BLaER1 treated with 17β-estradiol and CSF1 and Interleukin-3, amounts not matched to agents 10 nM and 100 nM (cell line): ENCODE measurements at regions not wholly inside any gene's neighbourhood (a gene's known extent, or its start where the extent isn't known, plus 50 kb on each side); places are given as distances from the start of the nearest gene placed in this dataset.
"Not testable (repeated sequence)": the region's sequence is repeated elsewhere in the genome, so short reads cannot be mapped to it uniquely, and the experiment has no call there.

Source experiments
- H3K27ac ChIP-seq, 11 experiments: shearing (Covaris generic); formaldehyde crosslinking; 2 replicates each; pipeline ENCODE4 v1.8.1; 2022
- H3K27me3 ChIP-seq, 11 experiments: shearing (Covaris generic); formaldehyde crosslinking; 2 replicates each; pipeline ENCODE4 v1.8.1; 2022
- H3K36me3 ChIP-seq, 11 experiments: shearing (Covaris generic); formaldehyde crosslinking; 2 replicates each; pipeline ENCODE4 v1.8.1; 2022
- H3K4me1 ChIP-seq, 10 experiments: shearing (Covaris generic); formaldehyde crosslinking; 2 replicates each; pipeline ENCODE4 v1.8.1; 2022
- H3K4me2 ChIP-seq, 11 experiments: shearing (Covaris generic); formaldehyde crosslinking; 2 replicates each; pipeline ENCODE4 v1.8.1; 2022
- H3K4me3 ChIP-seq, 10 experiments: shearing (Covaris generic); formaldehyde crosslinking; 2 replicates each; pipeline ENCODE4 v1.8.1; 2022
- H3K9ac ChIP-seq, 11 experiments: shearing (Covaris generic); formaldehyde crosslinking; 2 replicates each; pipeline ENCODE4 v1.8.1; 2022
- H3K9me3 ChIP-seq, 11 experiments: shearing (Covaris generic); formaldehyde crosslinking; replicated peaks in 1 of 11; 2 replicates each; pipeline ENCODE4 v1.8.1; 2022
- H4K20me1 ChIP-seq, 11 experiments: shearing (Covaris generic); formaldehyde crosslinking; 2 replicates each; pipeline ENCODE4 v1.8.1; 2022
- Cebpa-rat ChIP-seq, 11 experiments: shearing (Covaris generic); IDR thresholded peaks; 2 replicates each; pipeline ENCODE4 v1.8.1; 2022

DNA sequence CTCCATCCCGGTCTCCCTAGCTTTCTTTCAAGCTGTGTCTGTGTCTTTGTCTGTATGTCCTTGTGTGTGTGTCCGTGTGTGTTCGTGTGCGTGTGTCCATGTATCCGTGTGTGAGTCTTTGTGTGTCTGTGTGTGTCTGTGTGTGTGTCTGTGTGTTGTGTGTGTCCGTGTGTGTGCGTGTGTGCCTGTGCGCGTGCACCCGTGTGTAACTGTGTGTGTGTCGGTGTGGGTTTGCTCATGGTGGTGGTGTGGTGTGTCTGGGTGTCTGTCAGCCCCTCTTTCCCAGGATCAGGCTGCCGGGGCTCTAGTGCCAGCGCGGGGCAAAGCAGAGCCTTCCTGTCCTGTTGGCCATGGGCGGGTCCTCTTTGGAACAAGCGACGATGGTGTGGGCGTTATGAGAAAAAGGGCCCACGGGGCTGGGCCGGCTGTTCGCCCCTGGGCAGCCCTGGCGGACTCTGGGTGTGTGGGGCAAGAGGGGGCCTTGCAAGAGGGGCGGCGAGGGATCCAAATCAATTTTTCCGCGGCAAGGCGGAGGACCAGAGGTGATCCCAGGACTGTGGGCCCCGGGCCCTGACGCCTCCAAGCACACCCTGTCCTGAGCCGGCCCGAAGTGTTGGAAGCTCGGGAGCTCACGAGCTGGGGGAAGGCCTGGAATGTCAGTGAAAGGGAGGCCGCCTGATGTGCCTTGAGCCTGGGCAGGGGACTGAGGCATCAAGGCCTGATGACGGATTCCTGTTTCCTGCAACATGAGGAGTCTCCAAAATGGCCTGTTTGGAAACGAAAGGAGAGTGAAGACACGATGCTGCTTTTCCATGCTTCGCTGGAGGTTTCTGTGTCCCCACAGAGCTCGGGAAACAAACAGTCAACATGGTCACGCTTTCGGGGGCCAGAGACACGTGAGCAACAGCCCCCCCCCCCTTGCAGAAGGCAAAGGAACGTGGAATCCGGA lies 3929.2 kb upstream of the OR11H1 start:
- Histone ChIP-seq H3K4me3 (no peak overlapping the region), H3K9me3 (peaks cover 37 to 55% (median 49%) of the 10 kb centered on the region in 11 experiments), H3K4me2 (no peak overlapping the region), H3K27ac (no peak overlapping the region), H3K4me1 (no peaks in the 10 kb centered on the region), H4K20me1 (no peaks in the 10 kb centered on the region), H3K36me3 (no peaks in the 10 kb centered on the region; a peak in 1 of 22 replicates), H3K9ac (no peak overlapping the region), H3K27me3 (no peaks in the 10 kb centered on the region)
- TF ChIP-seq Cebpa-rat (IDR thresholded peaks at IDR 0.05), result no peak

DNA sequence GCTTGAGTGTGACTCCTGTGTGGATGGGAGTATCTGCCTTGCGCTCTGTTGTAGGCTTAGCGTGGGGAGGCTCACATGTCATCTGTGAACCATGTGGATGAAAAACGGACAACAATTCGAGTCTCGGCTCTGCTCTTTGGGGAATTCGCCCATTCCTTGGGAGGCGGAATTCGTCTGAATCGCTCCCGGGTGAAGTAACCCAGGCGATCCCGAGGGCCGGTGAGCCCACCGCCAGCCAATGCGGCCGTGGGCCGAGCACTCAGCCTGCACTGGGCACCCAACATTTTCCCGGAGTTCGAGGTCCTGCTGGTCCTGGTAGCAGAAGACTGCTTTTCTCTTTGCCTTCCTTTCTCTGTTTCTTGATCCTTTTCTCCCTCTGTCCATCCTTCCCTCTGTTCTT lies 3928.5 kb upstream of the OR11H1 start:
- H3K4me2 ChIP-seq, H3K4me1 ChIP-seq, H3K27me3 ChIP-seq, H4K20me1 ChIP-seq, H3K27ac ChIP-seq, H3K36me3 ChIP-seq, H3K4me3 ChIP-seq, H3K9ac ChIP-seq: not testable (repeated sequence)
- H3K9me3 ChIP-seq, result peaks cover 37 to 51% (median 48%) of the 10 kb centered on the region in 11 experiments

DNA sequence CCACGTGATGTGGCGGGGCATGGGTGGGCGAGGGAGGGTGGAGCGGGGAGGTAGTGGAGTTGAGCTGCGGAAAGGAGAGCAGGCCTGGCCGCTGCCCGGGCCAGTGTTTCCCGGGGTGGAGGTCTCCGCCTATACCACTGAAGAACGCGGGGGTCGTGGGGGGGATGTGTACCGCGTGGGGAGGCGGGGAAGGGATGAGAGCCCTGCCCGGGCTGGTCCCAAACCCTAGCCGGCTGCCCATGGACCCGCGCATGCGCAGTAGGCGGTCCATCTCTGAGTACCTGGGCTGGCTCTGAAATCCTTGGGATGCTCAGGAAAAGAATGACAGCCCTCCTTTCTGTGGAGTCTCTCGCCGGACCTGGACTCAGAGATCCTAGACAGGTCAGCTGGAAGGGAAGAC lies 3927.8 kb upstream of the OR11H1 start:
- not testable (repeated sequence) for H3K4me2 ChIP-seq, H3K4me1 ChIP-seq, H3K4me3 ChIP-seq, H3K27me3 ChIP-seq, H3K27ac ChIP-seq, H3K36me3 ChIP-seq, H4K20me1 ChIP-seq, H3K9ac ChIP-seq
- peaks cover 36 to 52% (median 49%) of the 10 kb centered on the region in 11 experiments for H3K9me3 ChIP-seq

DNA sequence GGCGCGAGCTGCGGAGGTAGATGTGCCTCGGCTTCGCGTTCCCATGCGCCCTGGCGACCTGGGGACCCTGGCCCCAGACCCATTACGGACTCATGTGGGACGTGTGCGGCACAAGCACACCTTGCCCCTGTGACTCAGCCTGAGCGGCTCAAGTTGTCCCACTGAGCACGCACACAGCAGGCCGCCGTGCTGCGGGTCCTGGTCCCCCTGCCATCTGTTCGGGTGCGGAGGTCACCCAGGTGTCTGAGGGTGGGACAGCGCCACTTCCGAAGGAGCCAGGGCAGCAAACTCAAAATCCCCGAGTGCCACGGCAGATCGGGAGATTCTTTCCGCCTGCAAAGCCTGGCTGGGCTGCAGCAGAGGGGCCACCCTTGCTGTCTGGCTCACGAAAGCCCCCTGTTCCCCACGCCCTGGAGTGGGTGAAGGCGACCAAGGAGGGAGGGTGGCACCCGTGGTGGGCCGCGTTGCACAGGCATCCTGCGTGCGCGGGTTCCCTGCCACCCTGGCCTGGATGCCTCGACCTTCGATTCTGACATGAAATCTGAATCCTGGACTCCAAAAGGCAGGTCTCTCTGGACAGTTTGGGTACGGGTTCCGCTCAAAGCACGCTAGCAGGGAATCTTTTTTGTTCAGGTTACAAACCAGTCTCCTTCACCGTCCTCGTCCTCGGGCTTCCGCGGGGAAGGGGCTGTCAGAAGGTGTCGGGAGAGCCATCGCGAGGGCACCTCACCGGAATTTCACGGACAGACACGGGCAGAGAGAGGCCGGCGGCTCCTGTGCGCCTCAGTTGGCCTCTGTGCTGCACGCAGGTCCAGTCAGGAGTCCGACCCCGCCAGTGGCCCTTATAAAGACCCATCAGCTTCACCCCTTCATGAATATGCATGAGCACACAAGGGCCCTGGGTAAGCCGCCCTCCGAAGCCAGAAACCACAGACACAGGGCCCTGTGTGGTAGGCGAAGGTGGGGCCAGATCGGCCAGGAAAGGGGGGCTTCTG lies 3926.8 kb upstream of the OR11H1 start:
- not testable (repeated sequence) for H3K9ac ChIP-seq, H3K36me3 ChIP-seq, H3K4me1 ChIP-seq, H3K27ac ChIP-seq, H4K20me1 ChIP-seq, H3K4me2 ChIP-seq, H3K27me3 ChIP-seq, H3K4me3 ChIP-seq
- H3K9me3 ChIP-seq, result peaks cover 46 to 63% (median 59%) of the 10 kb centered on the region in 11 experiments

DNA sequence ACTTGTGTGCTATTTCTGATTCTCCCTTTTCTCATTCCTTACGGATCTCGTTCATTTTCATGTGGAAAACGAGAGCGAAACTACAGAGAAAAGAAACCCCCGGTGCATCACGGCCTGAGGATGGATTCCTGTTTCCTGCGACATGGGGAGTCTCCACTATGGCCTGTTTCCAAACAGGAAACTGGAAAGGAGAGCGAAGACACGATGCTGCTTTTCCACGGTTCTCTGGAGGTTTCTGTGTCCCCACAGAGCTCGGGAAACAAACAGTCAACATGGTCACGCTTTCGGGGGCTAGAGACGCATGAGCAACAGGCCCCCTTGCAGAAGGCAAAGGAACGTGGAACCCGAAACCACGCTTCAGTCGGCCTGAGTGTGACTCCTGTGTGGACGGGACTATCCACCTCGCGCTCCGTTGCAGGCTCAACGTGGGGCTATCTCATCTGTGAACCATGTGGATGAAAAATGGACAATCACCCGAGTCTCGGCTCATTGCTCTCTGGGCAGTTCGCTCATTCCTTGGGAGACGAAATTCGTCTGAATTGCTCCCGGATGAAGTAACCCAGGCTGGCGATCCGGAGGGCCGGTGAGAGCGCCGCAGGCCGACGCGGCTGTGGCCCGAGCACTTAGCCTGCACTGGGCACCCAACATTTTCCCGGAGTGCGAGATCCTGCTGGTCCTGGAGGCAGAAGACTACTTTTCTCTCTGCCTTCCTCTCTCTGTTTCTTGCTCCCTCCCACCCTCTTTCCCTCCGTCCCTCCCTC lies 3923.2 kb upstream of the OR11H1 start:
- H3K9ac ChIP-seq, H3K4me3 ChIP-seq, H3K4me1 ChIP-seq, H3K27ac ChIP-seq, H4K20me1 ChIP-seq, H3K36me3 ChIP-seq, H3K27me3 ChIP-seq, H3K4me2 ChIP-seq: not testable (repeated sequence)
- H3K9me3 ChIP-seq, result peaks cover 35 to 51% (median 47%) of the 10 kb centered on the region in 11 experiments

DNA sequence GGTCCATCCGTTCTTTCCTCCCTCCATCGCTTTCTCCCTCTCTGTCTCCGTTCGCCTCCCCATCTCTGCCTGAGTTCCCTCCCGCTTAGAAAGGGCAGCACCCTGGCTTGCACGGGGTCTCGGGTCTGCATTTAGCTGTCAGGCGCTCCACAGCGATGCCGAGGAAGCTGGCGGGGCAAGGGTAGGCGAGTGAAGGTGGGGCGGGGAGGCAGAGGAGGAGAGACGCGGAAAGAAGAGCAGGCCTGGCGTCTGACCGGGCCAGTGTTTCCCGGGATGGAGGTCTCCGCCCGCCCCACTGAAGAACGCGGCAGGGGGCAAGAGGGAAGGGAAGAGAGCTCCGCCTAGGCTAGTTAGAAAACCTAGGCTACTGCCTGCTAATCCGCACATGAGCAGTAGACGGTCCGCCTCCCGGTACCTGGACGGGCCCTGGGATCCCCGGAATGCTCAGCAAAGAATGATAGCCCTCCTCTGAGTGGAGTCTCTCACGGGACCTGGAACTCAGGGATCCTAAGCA lies 3922.5 kb upstream of the OR11H1 start:
- TF ChIP-seq Cebpa-rat (IDR thresholded peaks at IDR 0.05), result no peak
- Histone ChIP-seq H3K9me3 (peaks cover 33 to 44% (median 40%) of the 10 kb centered on the region in 11 experiments), H3K4me1 (no peaks in the 10 kb centered on the region)

DNA sequence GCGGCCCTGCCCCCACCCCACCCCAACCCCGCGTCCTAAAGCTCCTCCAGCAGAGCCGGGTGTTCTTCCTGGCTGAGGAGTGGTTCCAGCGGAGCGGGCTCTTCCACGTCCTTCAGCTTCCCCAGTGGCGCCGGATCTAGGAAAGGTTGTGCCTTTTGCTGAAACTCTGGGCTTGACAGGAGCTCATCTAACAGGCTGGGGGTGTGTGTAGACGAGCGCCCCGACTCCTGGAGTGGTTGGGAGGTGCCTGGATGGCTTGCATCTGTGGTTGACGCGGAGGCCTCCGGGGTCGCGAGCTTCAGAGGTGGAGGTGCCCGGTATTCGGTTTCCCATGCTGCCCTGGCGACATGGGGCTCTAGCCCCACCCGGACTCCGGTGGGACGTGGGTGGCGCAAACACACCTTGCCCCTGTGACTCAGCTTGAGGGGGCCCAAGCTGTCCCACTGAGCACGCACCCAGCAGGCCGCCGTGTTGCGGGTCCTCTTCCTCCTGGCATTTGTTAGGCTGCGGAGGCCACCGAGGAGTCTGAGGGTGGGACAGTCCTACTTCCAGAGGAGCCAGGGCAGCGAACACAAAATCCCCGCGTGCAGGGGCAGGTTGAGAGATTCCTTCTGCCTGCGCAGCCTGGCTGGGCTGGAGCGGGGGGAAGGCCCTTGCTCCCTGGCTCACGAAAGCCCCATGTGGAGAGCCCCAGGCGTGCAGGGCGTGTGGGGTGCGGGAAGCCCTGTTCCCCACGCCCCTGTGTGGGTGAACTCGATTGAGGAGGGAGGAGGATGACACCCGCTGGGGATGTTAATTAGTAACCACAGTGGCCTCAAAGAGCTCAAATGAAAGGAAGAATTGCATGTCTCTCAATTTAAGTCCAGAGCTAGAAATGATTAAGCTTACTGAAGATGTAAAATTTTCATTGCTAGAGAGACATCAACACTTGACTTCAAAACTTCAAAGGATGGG lies 3921.7 kb upstream of the OR11H1 start:
- not testable (repeated sequence) for H4K20me1 ChIP-seq, H3K4me3 ChIP-seq, H3K4me1 ChIP-seq, H3K27ac ChIP-seq, H3K36me3 ChIP-seq, H3K4me2 ChIP-seq, H3K27me3 ChIP-seq, H3K9ac ChIP-seq
- H3K9me3 ChIP-seq, result peaks cover 25 to 40% (median 33%) of the 10 kb centered on the region in 11 experiments

More for the DNA sequence above, 3922.5 kb upstream of the OR11H1 start:
- H3K9ac ChIP-seq, result no peak overlapping the region
- H3K27me3 ChIP-seq, result no peaks in the 10 kb centered on the region
- no peak overlapping the region for H3K4me2 ChIP-seq
- no peaks in the 10 kb centered on the region; a peak in 1 of 22 replicates for H3K36me3 ChIP-seq
- no peaks in the 10 kb centered on the region; a peak in 1 of 22 replicates for H4K20me1 ChIP-seq
- no peak overlapping the region for H3K27ac ChIP-seq
- H3K4me3 ChIP-seq, result no peak overlapping the region

DNA sequence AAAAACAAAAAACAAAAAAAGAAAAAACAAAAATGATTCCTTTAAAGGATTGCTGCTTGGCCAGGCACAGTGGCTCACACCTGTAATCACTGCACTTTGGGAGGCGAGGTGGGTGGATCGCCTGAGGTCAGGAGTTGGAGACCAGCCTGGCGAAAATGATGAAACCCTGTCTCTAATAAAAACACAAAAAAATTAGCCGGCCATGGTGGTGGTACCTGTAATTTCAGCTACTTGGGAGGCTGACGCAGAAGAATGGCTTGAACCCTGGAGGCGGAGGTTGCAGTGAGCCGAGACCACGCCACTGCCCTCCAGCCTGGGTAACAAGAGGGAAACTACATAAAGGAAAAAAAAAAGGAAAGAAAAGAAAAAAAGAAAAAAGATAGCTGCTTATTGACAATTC lies 3920.8 kb upstream of the OR11H1 start:
- H3K27ac ChIP-seq, H3K4me3 ChIP-seq, H3K4me1 ChIP-seq, H3K4me2 ChIP-seq, H4K20me1 ChIP-seq, H3K9ac ChIP-seq, H3K36me3 ChIP-seq, H3K27me3 ChIP-seq: not testable (repeated sequence)
- peaks cover 21 to 44% (median 32%) of the 10 kb centered on the region in 11 experiments for H3K9me3 ChIP-seq

DNA sequence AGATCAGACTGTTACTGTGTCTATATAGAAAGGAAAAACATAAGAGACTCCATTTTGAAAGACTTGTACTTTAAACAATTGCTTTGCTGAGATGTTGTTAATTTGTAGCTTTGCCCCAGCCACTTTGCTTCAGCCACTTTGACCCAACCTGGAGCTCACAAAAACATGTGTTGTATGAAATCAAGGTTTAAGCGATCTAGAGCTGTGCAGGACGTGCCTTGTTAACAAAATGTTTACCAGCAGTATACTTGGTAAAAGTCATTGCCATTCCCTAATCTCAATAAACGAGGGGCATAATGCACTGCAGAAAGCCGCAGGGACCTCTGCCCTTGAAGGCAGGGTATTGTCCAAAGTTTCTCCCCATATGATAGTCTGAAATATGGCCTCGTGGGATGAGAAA lies 3919.5 kb upstream of the OR11H1 start:
- H3K9me3 ChIP-seq, result peaks cover 26 to 54% (median 44%) of the 10 kb centered on the region in 11 experiments
- H3K9ac ChIP-seq, H3K4me3 ChIP-seq, H3K27me3 ChIP-seq, H3K36me3 ChIP-seq, H3K4me1 ChIP-seq, H3K27ac ChIP-seq, H3K4me2 ChIP-seq, H4K20me1 ChIP-seq: not testable (repeated sequence)

DNA sequence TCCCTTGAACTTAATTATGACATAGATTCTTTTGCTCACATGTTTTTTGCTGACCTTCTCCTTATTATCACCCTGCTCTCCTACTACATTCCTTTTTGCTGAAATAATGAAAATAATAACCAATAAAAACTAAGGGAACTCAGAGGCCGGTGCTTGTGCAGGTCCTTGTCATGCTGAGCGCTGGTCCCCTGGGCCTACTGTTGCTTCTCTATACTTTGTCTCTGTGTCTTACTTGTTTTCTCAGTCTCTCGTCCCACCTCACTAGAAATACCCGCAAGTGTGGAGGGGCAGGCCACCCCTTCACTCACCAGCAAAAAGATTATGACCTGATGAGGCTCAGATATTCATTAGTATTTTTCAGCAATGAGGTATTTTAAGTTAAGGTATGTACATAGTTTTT lies 3918.8 kb upstream of the OR11H1 start:
- peaks cover 26 to 61% (median 51%) of the 10 kb centered on the region in 11 experiments for H3K9me3 ChIP-seq
- not testable (repeated sequence) for H3K27me3 ChIP-seq, H3K36me3 ChIP-seq

DNA sequence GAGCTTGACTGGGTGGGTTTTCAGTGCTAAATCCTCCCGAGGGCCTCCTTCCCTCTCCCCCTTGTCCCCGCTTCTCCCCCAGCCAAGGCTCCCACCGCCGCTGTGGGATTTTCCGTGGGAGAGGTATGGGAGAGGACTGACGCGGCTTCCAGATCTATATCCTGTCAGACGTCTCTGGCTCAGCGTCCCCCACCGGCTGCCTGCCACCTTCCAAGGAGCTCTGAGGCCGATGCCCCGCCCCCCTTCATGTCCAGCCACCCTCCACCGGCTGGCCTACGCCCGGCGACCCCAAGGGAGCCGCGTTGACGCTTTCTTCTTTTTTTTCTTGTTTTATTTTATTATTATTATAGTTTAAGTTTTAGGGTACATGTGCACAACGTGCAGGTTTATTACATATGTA lies 3916.7 kb upstream of the OR11H1 start:
- not testable (repeated sequence) for H4K20me1 ChIP-seq, H3K4me1 ChIP-seq, H3K36me3 ChIP-seq, H3K27ac ChIP-seq, H3K27me3 ChIP-seq, H3K4me2 ChIP-seq, H3K9ac ChIP-seq, H3K4me3 ChIP-seq
- H3K9me3 ChIP-seq, result peaks cover 17 to 61% (median 50%) of the 10 kb centered on the region in 11 experiments

More for the DNA sequence above, 3918.8 kb upstream of the OR11H1 start:
- H3K4me3 ChIP-seq, H4K20me1 ChIP-seq, H3K9ac ChIP-seq, H3K4me1 ChIP-seq, H3K4me2 ChIP-seq, H3K27ac ChIP-seq: not testable (repeated sequence)

DNA sequence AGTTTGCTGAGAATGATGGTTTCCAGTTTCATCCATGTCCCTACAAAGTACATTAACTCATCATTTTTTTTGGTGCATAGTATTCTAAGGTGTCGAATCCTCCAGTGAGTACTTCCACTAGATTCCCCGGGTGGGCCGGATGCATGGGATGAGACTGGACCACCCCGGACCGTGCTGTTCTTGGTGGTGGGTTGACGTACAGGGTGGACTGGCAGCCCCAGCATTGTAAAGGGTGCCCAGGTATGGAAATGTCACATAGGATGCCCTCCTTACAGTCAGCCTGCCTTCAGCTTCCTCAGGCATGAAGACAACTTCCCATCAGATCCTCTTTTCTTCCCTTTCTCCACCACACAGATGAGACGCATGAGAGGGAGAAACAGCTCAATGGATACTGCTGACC lies 3916.1 kb upstream of the OR11H1 start:
- H3K27ac ChIP-seq, H4K20me1 ChIP-seq, H3K27me3 ChIP-seq, H3K4me3 ChIP-seq, H3K4me1 ChIP-seq, H3K4me2 ChIP-seq, H3K9ac ChIP-seq, H3K36me3 ChIP-seq: not testable (repeated sequence)
- peaks cover 14 to 60% (median 48%) of the 10 kb centered on the region in 11 experiments; a peak in 21 of 22 replicates for H3K9me3 ChIP-seq
